ENCODE measurements at regions not wholly inside any gene's neighbourhood (a gene's known extent, or its start where the extent isn't known, plus 50 kb on each side); places are given as distances from the start of the nearest gene placed in this dataset.
"Not testable (repeated sequence)": the region's sequence is repeated elsewhere in the genome, so short reads cannot be mapped to it uniquely, and the experiment has no call there.

- DNase-seq (ENCODE audit: low read depth in 2 of 2) = no peak
Observed at GRCh38 chr20:57770852-57771720, 61.3 kb upstream of the PMEPA1 start.

- not testable (repeated sequence) for DNase-seq (ENCODE audit: low read depth in 2 of 2)
Observed at GRCh38 chr20:57770401-57770800, 60.6 kb upstream of the PMEPA1 start.

- DNase-seq (ENCODE audit: low read depth in 2 of 2) = no peak
Observed at GRCh38 chr20:57769756-57770155, 59.9 kb upstream of the PMEPA1 start.

GRCh38 chr20:57768519-57768918, 58.7 kb upstream of the PMEPA1 start:
- no peak for DNase-seq (ENCODE audit: low read depth in 2 of 2)

GRCh38 chr20:57767441-57767840, 57.6 kb upstream of the PMEPA1 start:
- no peak for DNase-seq (ENCODE audit: low read depth in 2 of 2)

GRCh38 chr20:57763235-57763595, 53.4 kb upstream of the PMEPA1 start:
- DNase-seq (ENCODE audit: low read depth in 2 of 2) = no peak

GRCh38 chr20:57762531-57763234, 52.9 kb upstream of the PMEPA1 start:
- DNase-seq (ENCODE audit: low read depth in 2 of 2) = no peak

GRCh38 chr20:57761413-57761734, 51.6 kb upstream of the PMEPA1 start:
- no peak for DNase-seq (ENCODE audit: low read depth in 2 of 2)

GRCh38 chr20:57760698-57761412, 51.0 kb upstream of the PMEPA1 start:
- DNase-seq (ENCODE audit: low read depth in 2 of 2) = no peak

GRCh38 chr20:57759724-57760123, 49.9 kb upstream of the PMEPA1 start:
- no peak for DNase-seq (ENCODE audit: low read depth in 2 of 2)

Data from stimulated activated CD8-positive, alpha-beta memory T cell treated with anti-CD3 and anti-CD28 coated beads, Interleukin-15, amount 100 ng/mL, for 4 hours (primary cell).